ENCODE measurements at regions not wholly inside any gene's neighbourhood (a gene's known extent, or its start where the extent isn't known, plus 50 kb on each side); places are given as distances from the start of the nearest gene placed in this dataset.

- TF ChIP-seq CTCF (conservative IDR thresholded peaks at IDR 0.05; ENCODE audit: low read length), result no peak
- TF ChIP-seq EZH2phosphoT487 (IDR thresholded peaks at IDR 0.05; ENCODE audit: borderline replicate concordance), result no peak
Measured at GRCh38 chr2:89821455-89821945, 1130.0 kb downstream of the RPIA start.
